Mesendoderm (in vitro differentiated cells): ENCODE measurements at regions not wholly inside any gene's neighbourhood (a gene's known extent, or its start where the extent isn't known, plus 50 kb on each side); places are given as distances from the start of the nearest gene placed in this dataset.

Experiments
- DNase-seq: peaks from one replicate; pipeline ENCODE4 v3.0.0; 2013
- H2AK5ac ChIP-seq: 2 replicates; pipeline ENCODE4 v1.6.1; 2013; ENCODE audit warnings: low read length, inconsistent platforms
- H2BK120ac ChIP-seq: 2 replicates; pipeline ENCODE4 v1.6.1; 2013; ENCODE audit warnings: low read depth, mild to moderate bottlenecking, low read length, moderate library complexity, mixed read lengths
- H2BK15ac ChIP-seq: replicated peaks from 2 replicates; pipeline ENCODE4 v1.6.1; 2013; ENCODE audit warnings: low read depth, mild to moderate bottlenecking, moderate library complexity
- H2BK5ac ChIP-seq: 2 replicates; pipeline ENCODE4 v1.6.1; 2013; ENCODE audit warnings: low read length, inconsistent platforms
- H3K18ac ChIP-seq: 2 replicates; pipeline ENCODE4 v1.6.1; 2013; ENCODE audit warnings: mild to moderate bottlenecking, low read length, mixed read lengths
- H3K23ac ChIP-seq: one replicate; pipeline ENCODE4 v1.6.1; 2013; ENCODE audit warnings: low read length
- H3K27ac ChIP-seq: 2 replicates; pipeline ENCODE4 v1.5.1; 2013; ENCODE audit warnings: low read depth, mild to moderate bottlenecking, inconsistent platforms, low read length, moderate library complexity
- H3K27me3 ChIP-seq: 2 replicates; pipeline ENCODE4 v1.6.1; 2013; ENCODE audit warnings: low read length, control low read depth, mild to moderate bottlenecking, inconsistent platforms; ENCODE audit not compliant: insufficient read depth, poor library complexity
- H3K36me3 ChIP-seq: 2 replicates; pipeline ENCODE4 v1.6.1; 2013; ENCODE audit warnings: low read length, inconsistent platforms; ENCODE audit not compliant: control insufficient read depth, insufficient read depth
- H3K4ac ChIP-seq: one replicate; pipeline ENCODE4 v1.6.1; 2013; ENCODE audit warnings: low read depth, mild to moderate bottlenecking, low read length, moderate library complexity
- H3K4me1 ChIP-seq: 2 replicates; pipeline ENCODE4 v1.6.1; 2013; ENCODE audit warnings: low read depth, low read length, inconsistent platforms; ENCODE audit not compliant: control insufficient read depth
- H3K4me2 ChIP-seq: 2 replicates; pipeline ENCODE4 v1.6.1; 2013; ENCODE audit warnings: low read length
- H3K4me3 ChIP-seq: 2 replicates; pipeline ENCODE4 v1.5.1; 2013; ENCODE audit warnings: mild to moderate bottlenecking, low read length
- H3K56ac ChIP-seq: one replicate; pipeline ENCODE4 v1.6.1; 2013; ENCODE audit warnings: low read length
- H3K79me1 ChIP-seq: 2 replicates; pipeline ENCODE4 v1.6.1; 2013; ENCODE audit warnings: low read length, inconsistent platforms
- H3K79me2 ChIP-seq: 2 replicates; pipeline ENCODE4 v1.6.1; 2013; ENCODE audit warnings: mild to moderate bottlenecking, low read length; ENCODE audit not compliant: control insufficient read depth, insufficient read depth
- H3K9ac ChIP-seq: 2 replicates; pipeline ENCODE4 v1.6.1; 2013; ENCODE audit warnings: low read length, inconsistent platforms
- H4K5ac ChIP-seq: one replicate; pipeline ENCODE4 v1.6.1; 2013; ENCODE audit warnings: low read length
- H4K8ac ChIP-seq: one replicate; pipeline ENCODE4 v1.6.1; 2013; ENCODE audit warnings: low read depth, mild to moderate bottlenecking, control low read depth, low read length, moderate library complexity
- WGBS: extraction: QIAGEN DNeasy Blood & Tissue Kit; methylation state at CpG from one replicate; pipeline ENCODE4 v1.1.7; 2013; ENCODE audit warnings: low lambda C conversion rate, missing lambda C conversion rate; ENCODE audit not compliant: insufficient coverage; ENCODE audit errors: extremely low coverage; 5-methylcytosine and 5-hydroxymethylcytosine counted together

DNA sequence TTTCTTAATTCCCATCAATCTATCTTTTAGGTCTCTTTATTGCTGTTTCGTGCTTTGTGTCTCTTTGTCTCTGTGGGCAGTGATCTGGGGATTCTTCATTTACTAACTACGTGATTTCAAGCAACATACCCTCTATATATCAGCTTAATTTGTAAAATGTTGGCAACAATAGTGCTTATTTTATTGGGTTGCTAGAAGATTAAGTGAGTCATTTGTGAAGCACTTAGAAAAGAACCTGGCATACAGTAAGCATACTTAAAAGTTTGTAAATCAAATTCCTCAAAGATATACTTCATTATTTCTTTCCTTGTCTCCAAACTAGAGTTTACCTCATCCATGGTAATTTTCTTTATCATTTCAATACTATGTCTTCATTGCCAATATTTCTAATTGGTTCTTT, 669.7 kb downstream of the MAT2B start:
- Histone ChIP-seq H4K8ac (no peak overlapping the region), H3K36me3 (no peaks in the 10 kb centered on the region), H3K23ac (no peak overlapping the region), H3K56ac (no peak overlapping the region), H2BK5ac (no peak overlapping the region), H3K18ac (no peak overlapping the region), H3K79me2 (no peaks in the 10 kb centered on the region), H2AK5ac (no peak overlapping the region), H3K9ac (no peak overlapping the region), H4K5ac (no peak overlapping the region), H3K4me1 (no peaks in the 10 kb centered on the region), H2BK120ac (no peak overlapping the region), H3K27ac (no peak overlapping the region), H3K4me3 (no peak overlapping the region), H3K4ac (no peak overlapping the region), H3K4me2 (no peak overlapping the region), H3K79me1 (no peaks in the 10 kb centered on the region), H3K27me3 (no peaks in the 10 kb centered on the region), H2BK15ac (no peak overlapping the region)
- no CpG with 5 or more reads among the region's 2 CpGs for WGBS
- DNase-seq = no peak

DNA sequence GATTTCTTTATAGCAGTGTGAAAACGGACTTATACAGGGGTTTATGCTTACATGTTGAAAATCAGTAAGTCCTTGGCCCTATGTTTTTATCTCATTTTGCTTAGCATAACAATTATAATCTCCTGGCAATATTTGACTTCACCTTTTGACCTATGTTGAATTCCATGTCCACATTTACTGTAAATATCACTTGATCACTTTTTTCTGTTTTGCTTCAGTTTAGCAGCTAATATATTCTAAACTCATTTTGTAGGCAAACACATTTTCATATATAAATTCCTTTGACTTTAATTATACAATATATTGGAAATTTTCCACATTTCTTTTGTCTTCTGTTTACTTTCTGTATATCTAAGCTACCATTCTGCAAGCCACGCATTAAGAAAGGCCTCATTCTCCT, 674.0 kb downstream of the MAT2B start:
- Histone ChIP-seq H3K27me3 (no peaks in the 10 kb centered on the region), H4K8ac (no peak overlapping the region)
- WGBS = no CpG with 5 or more reads among the region's 2 CpGs

GRCh38 chr5:164181604-164182003, 676.2 kb downstream of the MAT2B start:
- Histone ChIP-seq H3K9ac (no peak overlapping the region), H4K8ac (no peak overlapping the region), H3K23ac (no peak overlapping the region), H3K4me2 (no peak overlapping the region), H3K4me1 (no peaks in the 10 kb centered on the region), H2AK5ac (no peak overlapping the region), H2BK15ac (no peak overlapping the region), H2BK5ac (no peak overlapping the region), H4K5ac (no peak overlapping the region), H3K18ac (no peak overlapping the region), H3K79me2 (no peaks in the 10 kb centered on the region), H3K27me3 (no peaks in the 10 kb centered on the region), H3K4me3 (no peak overlapping the region), H2BK120ac (no peak overlapping the region), H3K36me3 (no peaks in the 10 kb centered on the region), H3K27ac (no peak overlapping the region), H3K56ac (no peak overlapping the region), H3K79me1 (no peaks in the 10 kb centered on the region), H3K4ac (no peak overlapping the region)
- DNase-seq = no peak
- no CpG with 5 or more reads among the region's 1 CpG for WGBS

More for the DNA sequence above, 674.0 kb downstream of the MAT2B start:
- Histone ChIP-seq H3K18ac (no peak overlapping the region), H3K56ac (no peak overlapping the region), H2BK5ac (no peak overlapping the region), H3K79me1 (no peaks in the 10 kb centered on the region), H3K4me3 (no peak overlapping the region), H3K23ac (no peak overlapping the region), H3K79me2 (no peaks in the 10 kb centered on the region), H3K27ac (no peak overlapping the region), H4K5ac (no peak overlapping the region), H2AK5ac (no peak overlapping the region), H2BK15ac (no peak overlapping the region), H3K9ac (no peak overlapping the region), H2BK120ac (no peak overlapping the region), H3K4me2 (no peak overlapping the region), H3K4ac (no peak overlapping the region), H3K4me1 (no peaks in the 10 kb centered on the region), H3K36me3 (no peaks in the 10 kb centered on the region)
- no peak for DNase-seq

DNA sequence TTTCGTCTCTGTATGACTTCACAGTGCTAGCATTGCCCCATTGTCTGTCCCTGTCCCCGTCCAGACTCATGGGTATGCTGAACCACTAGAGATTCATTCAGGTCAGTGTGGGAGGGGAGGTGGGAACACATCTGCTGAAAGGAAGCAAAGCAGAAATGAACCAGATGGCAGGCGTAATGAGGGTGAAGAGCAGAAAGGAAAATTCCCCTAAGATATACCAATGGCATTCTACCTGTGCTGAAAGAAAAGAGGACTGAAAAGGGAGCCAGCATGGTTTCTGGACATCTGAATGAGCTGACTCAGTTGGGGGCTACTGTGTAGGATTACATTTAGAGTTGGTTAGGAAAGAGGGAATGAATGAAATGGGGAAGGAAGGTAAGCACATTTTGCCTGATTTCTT, 678.7 kb downstream of the MAT2B start:
- Histone ChIP-seq H3K27ac (no peak overlapping the region), H3K4ac (peak overlapping the region; percentile 68)
- WGBS = no CpG with 5 or more reads among the region's 3 CpGs

DNA sequence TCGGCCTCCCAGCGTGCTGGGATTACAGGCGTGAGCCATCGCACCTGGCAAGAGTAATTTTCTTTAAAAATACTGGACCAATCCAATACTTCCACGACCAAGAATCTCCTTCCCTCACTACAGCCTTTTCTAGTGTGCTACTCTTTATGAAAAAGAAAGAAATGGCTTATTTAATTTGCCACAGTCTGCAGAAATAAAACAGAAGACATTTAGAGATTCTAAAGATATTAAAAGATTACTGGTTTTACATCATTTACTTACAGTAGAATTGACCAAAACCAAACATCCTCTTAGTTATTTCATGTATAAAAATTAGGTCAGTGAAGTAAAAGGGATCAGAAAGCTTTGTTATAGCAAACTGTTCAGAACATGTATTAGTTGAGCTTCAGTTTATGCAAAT, 679.6 kb downstream of the MAT2B start:
- Histone ChIP-seq H3K79me1 (no peaks in the 10 kb centered on the region), H3K4me2 (no peak overlapping the region), H3K18ac (no peak overlapping the region), H3K27me3 (no peaks in the 10 kb centered on the region), H4K8ac (no peak overlapping the region), H2AK5ac (no peak overlapping the region), H3K9ac (no peak overlapping the region), H3K23ac (no peak overlapping the region), H3K27ac (no peak overlapping the region), H2BK5ac (no peak overlapping the region), H3K79me2 (no peaks in the 10 kb centered on the region), H3K4me3 (no peak overlapping the region), H2BK15ac (no peak overlapping the region), H2BK120ac (no peak overlapping the region), H3K4me1 (no peaks in the 10 kb centered on the region), H3K36me3 (no peaks in the 10 kb centered on the region), H4K5ac (no peak overlapping the region), H3K4ac (no peak overlapping the region), H3K56ac (no peak overlapping the region)
- WGBS = no CpG with 5 or more reads among the region's 5 CpGs
- DNase-seq = no peak

More for the DNA sequence above, 678.7 kb downstream of the MAT2B start:
- Histone ChIP-seq H4K8ac (no peak overlapping the region), H3K4me2 (no peak overlapping the region), H3K56ac (no peak overlapping the region), H3K18ac (no peak overlapping the region), H3K27me3 (no peaks in the 10 kb centered on the region), H2BK120ac (no peak overlapping the region), H3K4me1 (no peaks in the 10 kb centered on the region), H3K36me3 (no peaks in the 10 kb centered on the region), H2BK5ac (no peak overlapping the region), H2AK5ac (no peak overlapping the region), H4K5ac (no peak overlapping the region), H3K4me3 (no peak overlapping the region), H3K79me1 (no peaks in the 10 kb centered on the region), H2BK15ac (no peak overlapping the region), H3K23ac (no peak overlapping the region), H3K79me2 (no peaks in the 10 kb centered on the region), H3K9ac (no peak overlapping the region)
- no peak for DNase-seq

- Histone ChIP-seq H2AK5ac (no peak overlapping the region), H3K4ac (no peak overlapping the region), H2BK15ac (no peak overlapping the region), H3K36me3 (no peaks in the 10 kb centered on the region), H3K23ac (no peak overlapping the region), H4K8ac (no peak overlapping the region), H3K27me3 (no peaks in the 10 kb centered on the region), H3K56ac (no peak overlapping the region), H3K4me2 (no peak overlapping the region), H3K4me1 (no peaks in the 10 kb centered on the region), H3K79me1 (no peaks in the 10 kb centered on the region), H4K5ac (no peak overlapping the region), H3K4me3 (no peak overlapping the region), H3K18ac (no peak overlapping the region), H2BK5ac (no peak overlapping the region), H3K27ac (no peak overlapping the region), H2BK120ac (no peak overlapping the region), H3K9ac (no peak overlapping the region), H3K79me2 (no peaks in the 10 kb centered on the region)
- no CpG with 5 or more reads among the region's 3 CpGs for WGBS
- DNase-seq = no peak
Measured at GRCh38 chr5:164186550-164186949, 681.1 kb downstream of the MAT2B start.
